ENCODE measurements at regions not wholly inside any gene's neighbourhood (a gene's known extent, or its start where the extent isn't known, plus 50 kb on each side); places are given as distances from the start of the nearest gene placed in this dataset.

DNA sequence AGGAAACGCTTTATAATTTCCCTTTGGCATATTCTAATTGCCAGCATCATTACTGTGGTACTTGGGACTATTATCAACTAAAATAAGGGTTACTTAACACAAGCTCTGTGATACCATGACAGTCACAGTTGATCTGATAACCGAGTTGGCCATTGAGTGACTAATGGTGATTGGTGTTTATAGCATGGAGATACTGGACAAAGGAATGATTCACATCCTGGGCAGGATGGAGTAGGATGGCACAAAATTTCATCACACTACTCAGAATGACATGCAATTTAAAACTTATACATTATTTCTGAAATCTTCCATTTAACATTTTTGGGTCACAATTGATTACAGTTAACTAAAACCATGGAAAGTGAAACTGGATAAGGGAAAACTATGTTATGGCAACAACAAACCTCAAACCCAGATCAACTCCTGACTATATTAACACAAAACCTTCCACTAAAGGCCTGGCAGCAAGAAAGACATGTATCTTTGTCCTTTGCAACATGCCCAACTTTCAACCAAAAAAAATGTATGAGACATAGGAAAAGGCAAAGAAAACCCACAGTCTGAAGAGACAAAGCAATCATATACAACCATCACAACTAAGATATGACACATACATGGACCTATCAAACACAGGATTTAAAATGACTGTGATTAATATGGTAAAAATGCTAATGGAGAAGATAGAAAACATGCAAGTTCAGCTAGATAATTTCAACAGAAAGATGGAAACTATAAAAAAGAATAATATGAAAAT, 208.5 kb upstream of the NRP1 start:
- TF ChIP-seq CTCF (IDR thresholded peaks at IDR 0.05) (no peak), POLR2A (IDR thresholded peaks at IDR 0.05) (no peak), POLR2AphosphoS5 (IDR thresholded peaks at IDR 0.05) (no peak)

Measured in stomach (tissue), 4 donors.